ENCODE measurements at regions not wholly inside any gene's neighbourhood (a gene's known extent, or its start where the extent isn't known, plus 50 kb on each side); places are given as distances from the start of the nearest gene placed in this dataset.

- no peaks in the 10 kb centered on the region for H3F3A ChIP-seq (ENCODE audit: insufficient read depth, low read length)
- no peak overlapping the region for H3K4me3 ChIP-seq (ENCODE audit: low read length)
- no peaks in the 10 kb centered on the region for H3K9me3 ChIP-seq (replicated peaks; ENCODE audit: insufficient read depth, low read length)
- H2AFZ ChIP-seq (ENCODE audit: low read length), result no peak overlapping the region
- H3K9me2 ChIP-seq (replicated peaks; ENCODE audit: insufficient read depth, low read length), result no peaks in the 10 kb centered on the region
- H3K27me3 ChIP-seq (replicated peaks; ENCODE audit: insufficient read depth, low read length), result no peaks in the 10 kb centered on the region
- H3K36me3 ChIP-seq (replicated peaks; ENCODE audit: insufficient read depth, low read length), result no peaks in the 10 kb centered on the region
- H3K79me2 ChIP-seq (ENCODE audit: low read length), result no peaks in the 10 kb centered on the region
- no peak overlapping the region for H3K9ac ChIP-seq (ENCODE audit: low read length)
- no peak for DNase-seq
- no peaks in the 10 kb centered on the region for H4K20me1 ChIP-seq (ENCODE audit: insufficient read depth, low read length)
- no peaks in the 10 kb centered on the region for H3K4me1 ChIP-seq (ENCODE audit: low read length)
- no peak overlapping the region for H3K27ac ChIP-seq (ENCODE audit: low read length)
- H3K4me2 ChIP-seq (ENCODE audit: low read depth, low read length), result no peak overlapping the region
- TF ChIP-seq CTCF (IDR thresholded peaks at IDR 0.05; ENCODE audit: low read length) (no peak), EZH2phosphoT487 (IDR thresholded peaks at IDR 0.05; ENCODE audit: low read length) (no peak), EZH2 (optimal IDR thresholded peaks at IDR 0.05; ENCODE audit: low read depth, low read length) (no peak)
Measured at GRCh38 chr6:156030053-156030452, 574.4 kb upstream of the NOX3 start.

- no peaks in the 10 kb centered on the region for H3K27me3 ChIP-seq (replicated peaks; ENCODE audit: insufficient read depth, low read length)
- TF ChIP-seq EZH2phosphoT487 (IDR thresholded peaks at IDR 0.05; ENCODE audit: low read length), result no peak
- TF ChIP-seq EZH2 (optimal IDR thresholded peaks at IDR 0.05; ENCODE audit: low read depth, low read length), result no peak
- no peak for TF ChIP-seq CTCF (IDR thresholded peaks at IDR 0.05; ENCODE audit: low read length)
- no peaks in the 10 kb centered on the region for H3K9me2 ChIP-seq (replicated peaks; ENCODE audit: insufficient read depth, low read length)
- H3K4me2 ChIP-seq (ENCODE audit: low read depth, low read length), result no peak overlapping the region
- no peaks in the 10 kb centered on the region for H3F3A ChIP-seq (ENCODE audit: insufficient read depth, low read length)
- no peak overlapping the region for H3K9ac ChIP-seq (ENCODE audit: low read length)
- H3K27ac ChIP-seq (ENCODE audit: low read length), result no peak overlapping the region
- no peaks in the 10 kb centered on the region for H3K9me3 ChIP-seq (replicated peaks; ENCODE audit: insufficient read depth, low read length)
- H3K79me2 ChIP-seq (ENCODE audit: low read length), result no peaks in the 10 kb centered on the region
- no peaks in the 10 kb centered on the region for H4K20me1 ChIP-seq (ENCODE audit: insufficient read depth, low read length)
- H2AFZ ChIP-seq (ENCODE audit: low read length), result no peak overlapping the region
- no peak overlapping the region for H3K4me3 ChIP-seq (ENCODE audit: low read length)
- no peaks in the 10 kb centered on the region for H3K4me1 ChIP-seq (ENCODE audit: low read length)
- no peaks in the 10 kb centered on the region for H3K36me3 ChIP-seq (replicated peaks; ENCODE audit: insufficient read depth, low read length)
- DNase-seq, result no peak
Measured at GRCh38 chr6:156029286-156029985, 573.8 kb upstream of the NOX3 start.

- Histone ChIP-seq H4K20me1 (ENCODE audit: insufficient read depth, low read length) (no peaks in the 10 kb centered on the region), H2AFZ (ENCODE audit: low read length) (no peak overlapping the region), H3K4me2 (ENCODE audit: low read depth, low read length) (no peak overlapping the region), H3K27ac (ENCODE audit: low read length) (no peak overlapping the region), H3K9me3 (replicated peaks; ENCODE audit: insufficient read depth, low read length) (no peaks in the 10 kb centered on the region), H3K9ac (ENCODE audit: low read length) (no peak overlapping the region), H3K79me2 (ENCODE audit: low read length) (no peaks in the 10 kb centered on the region), H3K9me2 (replicated peaks; ENCODE audit: insufficient read depth, low read length) (no peaks in the 10 kb centered on the region), H3K4me1 (ENCODE audit: low read length) (no peaks in the 10 kb centered on the region), H3K27me3 (replicated peaks; ENCODE audit: insufficient read depth, low read length) (no peaks in the 10 kb centered on the region), H3K4me3 (ENCODE audit: low read length) (no peak overlapping the region), H3F3A (ENCODE audit: insufficient read depth, low read length) (no peaks in the 10 kb centered on the region), H3K36me3 (replicated peaks; ENCODE audit: insufficient read depth, low read length) (no peaks in the 10 kb centered on the region)
- TF ChIP-seq CTCF (IDR thresholded peaks at IDR 0.05; ENCODE audit: low read length), result no peak
- no peak for TF ChIP-seq EZH2 (optimal IDR thresholded peaks at IDR 0.05; ENCODE audit: low read depth, low read length)
- no peak for TF ChIP-seq EZH2phosphoT487 (IDR thresholded peaks at IDR 0.05; ENCODE audit: low read length)
- DNase-seq, result no peak
Measured at GRCh38 chr6:156028335-156029131, 572.9 kb upstream of the NOX3 start.
